Esophagus (tissue), 2 donors: ENCODE measurements at regions not wholly inside any gene's neighbourhood (a gene's known extent, or its start where the extent isn't known, plus 50 kb on each side); places are given as distances from the start of the nearest gene placed in this dataset.

Source experiments
- H3K27ac ChIP-seq, 2 donors: one replicate each; pipeline ENCODE4 v1.5.1; 2013; ENCODE audit warnings: low read depth in 2 of 2, mild to moderate bottlenecking in 2 of 2, inconsistent platforms in 1 of 2, low read length in 1 of 2, moderate library complexity in 1 of 2
- H3K27me3 ChIP-seq, 2 donors: one replicate each; pipeline ENCODE4 v1.6.1; 2013; ENCODE audit warnings: low read length in 2 of 2, control low read depth in 1 of 2, mild to moderate bottlenecking in 1 of 2; ENCODE audit not compliant: insufficient read depth in 2 of 2, control insufficient read depth in 1 of 2
- H3K36me3 ChIP-seq, 2 donors: one replicate each; pipeline ENCODE4 v1.6.1; 2013; ENCODE audit warnings: low read length in 1 of 2; ENCODE audit not compliant: control insufficient read depth in 2 of 2, insufficient read depth in 2 of 2
- H3K4me1 ChIP-seq, 2 donors: one replicate each; pipeline ENCODE4 v1.6.1; 2013; ENCODE audit warnings: low read length in 1 of 2; ENCODE audit not compliant: control insufficient read depth in 2 of 2, insufficient read depth in 2 of 2
- H3K4me3 ChIP-seq, 2 donors: one replicate each; pipeline ENCODE4 v1.5.1; 2013; ENCODE audit warnings: low read length in 2 of 2, mild to moderate bottlenecking in 2 of 2, low read depth in 1 of 2, moderate library complexity in 1 of 2
- H3K9me3 ChIP-seq, 2 donors: one replicate each; pipeline ENCODE4 v1.6.1; 2013; ENCODE audit warnings: mild to moderate bottlenecking in 2 of 2, low read depth in 1 of 2, low read length in 1 of 2, moderate library complexity in 1 of 2; ENCODE audit not compliant: control insufficient read depth in 2 of 2, insufficient read depth in 1 of 2
- WGBS, 2 donors: extraction: QIAGEN DNeasy Blood & Tissue Kit; methylation state at CpG; one replicate each; pipeline ENCODE4 v1.1.7; 2013; 5-methylcytosine and 5-hydroxymethylcytosine counted together
- donor health status: healthy with polysubstance abuse.
- donor health status: Bipolar disorder and iron deficiency.

DNA sequence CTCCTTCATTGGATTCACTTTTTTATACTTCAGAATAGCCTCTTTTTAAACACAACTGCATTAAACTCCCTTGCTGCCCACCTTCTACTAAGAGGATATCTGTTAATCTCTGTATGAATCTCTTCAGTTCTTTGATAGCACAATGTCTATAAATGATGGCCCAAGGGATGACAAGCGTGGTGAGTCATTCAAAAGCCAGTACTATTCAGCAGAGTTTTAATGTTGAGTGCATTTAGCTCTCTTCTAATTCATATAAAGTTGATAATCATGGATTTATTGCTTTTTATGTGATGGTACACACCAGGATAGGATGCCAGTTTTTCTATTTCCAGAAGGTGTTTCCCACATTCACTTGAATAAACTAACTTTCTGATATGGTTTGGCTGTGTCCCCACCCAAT is 57.4 kb upstream of the HECTD2 start:
- no peaks in the 10 kb centered on the region for H3K27me3 ChIP-seq
- H3K9me3 ChIP-seq: no peaks in the 10 kb centered on the region
- H3K4me1 ChIP-seq: peaks cover 0 to 3% of the 10 kb centered on the region in 2 donors
- no peaks in the 10 kb centered on the region for H3K36me3 ChIP-seq
- H3K4me3 ChIP-seq: no peak overlapping the region
- 88 to 91% methylated on average over 1 of the region's 1 CpG for WGBS, 2 donors
- H3K27ac ChIP-seq: no peak overlapping the region

DNA sequence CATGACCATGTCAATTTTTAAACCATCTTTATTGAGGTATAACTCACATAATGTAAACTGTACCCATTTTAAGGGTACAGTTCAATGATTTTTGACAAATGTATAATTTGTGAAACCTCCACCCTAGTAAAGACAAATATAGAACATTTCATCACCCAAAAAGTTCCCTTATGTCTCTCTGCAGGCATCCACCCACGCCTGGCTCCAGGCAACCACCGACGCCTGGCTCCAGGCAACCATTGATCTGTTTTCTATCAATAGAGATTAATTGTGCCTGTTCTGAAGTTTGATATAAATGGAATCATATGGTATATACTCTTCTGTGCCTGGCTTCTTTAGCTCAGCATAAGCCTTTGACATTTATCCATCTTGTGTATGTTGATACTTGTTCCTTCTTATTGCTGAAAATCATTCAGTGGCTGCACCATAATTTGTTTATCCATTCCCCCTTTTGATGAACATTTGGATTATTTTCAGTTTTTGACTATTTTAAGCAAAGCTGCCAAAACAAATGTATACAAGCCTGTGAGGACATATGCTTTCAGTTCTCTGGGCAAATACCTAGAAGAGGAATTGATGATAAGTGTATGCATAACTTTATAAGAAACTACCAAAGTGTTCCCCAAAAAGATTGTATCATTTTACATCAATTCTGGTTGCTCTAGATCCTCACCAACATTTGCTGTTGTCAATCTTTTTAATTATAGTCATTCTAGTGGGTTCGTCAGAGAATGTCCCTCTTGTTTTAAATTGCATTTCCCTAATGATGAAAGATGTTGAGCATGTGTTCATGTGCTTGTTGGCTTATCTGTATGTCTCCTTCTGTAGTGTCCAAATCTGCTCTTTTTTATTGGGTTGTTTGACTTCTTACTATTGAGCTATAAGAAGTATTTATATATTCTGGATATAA is 55.7 kb upstream of the HECTD2 start:
- H3K9me3 ChIP-seq: no peaks in the 10 kb centered on the region

DNA sequence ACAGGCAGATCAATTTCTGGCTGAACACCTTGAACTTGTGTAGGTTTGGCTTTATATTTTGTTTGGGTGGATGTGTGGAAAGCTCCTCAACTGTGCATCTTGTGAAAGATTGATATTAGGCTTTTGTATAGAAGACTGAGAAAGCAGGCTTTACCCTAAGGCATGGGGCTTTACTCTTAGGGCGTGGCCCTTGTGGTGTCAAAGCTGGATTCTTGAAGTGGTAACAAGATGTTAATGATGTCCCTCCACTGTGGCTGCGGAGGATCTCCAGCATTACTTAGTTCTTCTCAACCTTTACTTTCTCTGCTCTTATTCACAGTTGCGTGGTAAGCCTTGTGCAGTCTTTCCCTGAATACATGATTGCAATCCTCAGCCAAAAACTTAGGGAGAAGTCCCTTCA is 54.1 kb upstream of the HECTD2 start:
- Histone ChIP-seq H3K27ac (no peak overlapping the region), H3K36me3 (no peaks in the 10 kb centered on the region), H3K27me3 (no peaks in the 10 kb centered on the region), H3K4me1 (peaks cover 0 to 3% of the 10 kb centered on the region in 2 donors), H3K9me3 (no peaks in the 10 kb centered on the region), H3K4me3 (no peak overlapping the region)
- 73 to 87% methylated on average over 3 of the region's 3 CpGs for WGBS, 2 donors

More for the DNA sequence above, 55.7 kb upstream of the HECTD2 start:
- H3K27ac ChIP-seq: no peak overlapping the region
- peaks cover 0 to 3% of the 10 kb centered on the region in 2 donors for H3K4me1 ChIP-seq
- H3K27me3 ChIP-seq: no peaks in the 10 kb centered on the region
- H3K36me3 ChIP-seq: no peaks in the 10 kb centered on the region
- no peak overlapping the region for H3K4me3 ChIP-seq
- WGBS, 2 donors: 80 to 82% methylated on average over 4 of the region's 4 CpGs

DNA sequence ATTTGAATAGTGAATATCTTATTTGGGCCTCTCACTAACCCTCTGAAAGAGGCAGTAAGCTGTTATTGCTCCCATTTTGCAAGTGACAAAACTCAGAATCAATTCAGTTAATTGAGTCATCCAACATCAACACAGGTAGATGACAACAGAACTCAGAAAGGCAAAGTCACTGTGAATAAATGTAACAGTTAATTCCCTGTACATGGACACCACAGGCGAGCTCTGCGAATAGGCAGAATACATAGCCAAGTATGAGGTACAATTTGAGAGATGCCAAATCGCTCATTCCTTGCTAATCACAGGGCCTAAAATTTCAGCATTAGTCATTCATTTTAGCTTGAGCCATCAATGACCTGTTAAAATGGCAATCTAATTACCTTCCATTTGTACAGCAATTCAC is 52.6 kb upstream of the HECTD2 start:
- H3K4me3 ChIP-seq: no peak overlapping the region
- H3K9me3 ChIP-seq: no peaks in the 10 kb centered on the region
- 80 to 90% methylated on average over 3 of the region's 3 CpGs for WGBS, 2 donors
- H3K36me3 ChIP-seq: no peaks in the 10 kb centered on the region
- no peaks in the 10 kb centered on the region for H3K4me1 ChIP-seq
- H3K27ac ChIP-seq: no peak overlapping the region
- no peaks in the 10 kb centered on the region for H3K27me3 ChIP-seq
